ENCODE measurements at regions not wholly inside any gene's neighbourhood (a gene's known extent, or its start where the extent isn't known, plus 50 kb on each side); places are given as distances from the start of the nearest gene placed in this dataset.

- no peaks in the 10 kb centered on the region for H4K20me1 ChIP-seq (ENCODE audit: insufficient read depth)
- TF ChIP-seq, protein P1, sequence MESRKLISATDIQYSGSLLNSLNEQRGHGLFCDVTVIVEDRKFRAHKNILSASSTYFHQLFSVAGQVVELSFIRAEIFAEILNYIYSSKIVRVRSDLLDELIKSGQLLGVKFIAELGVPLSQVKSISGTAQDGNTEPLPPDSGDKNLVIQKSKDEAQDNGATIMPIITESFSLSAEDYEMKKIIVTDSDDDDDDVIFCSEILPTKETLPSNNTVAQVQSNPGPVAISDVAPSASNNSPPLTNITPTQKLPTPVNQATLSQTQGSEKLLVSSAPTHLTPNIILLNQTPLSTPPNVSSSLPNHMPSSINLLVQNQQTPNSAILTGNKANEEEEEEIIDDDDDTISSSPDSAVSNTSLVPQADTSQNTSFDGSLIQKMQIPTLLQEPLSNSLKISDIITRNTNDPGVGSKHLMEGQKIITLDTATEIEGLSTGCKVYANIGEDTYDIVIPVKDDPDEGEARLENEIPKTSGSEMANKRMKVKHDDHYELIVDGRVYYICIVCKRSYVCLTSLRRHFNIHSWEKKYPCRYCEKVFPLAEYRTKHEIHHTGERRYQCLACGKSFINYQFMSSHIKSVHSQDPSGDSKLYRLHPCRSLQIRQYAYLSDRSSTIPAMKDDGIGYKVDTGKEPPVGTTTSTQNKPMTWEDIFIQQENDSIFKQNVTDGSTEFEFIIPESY (IDR thresholded peaks at IDR 0.05; ENCODE audit: extremely low read depth, insufficient replicate concordance, low read length) = no peak
- TF ChIP-seq JUND (IDR thresholded peaks at IDR 0.05) (no peak), EZH2phosphoT487 (IDR thresholded peaks at IDR 0.05; ENCODE audit: borderline replicate concordance) (no peak), POLR2AphosphoS5 (IDR thresholded peaks at IDR 0.05; ENCODE audit: low read depth, low read length) (no peak)
- no TSS peak for BruUV-seq (replicated peaks)
- H3K36me3 ChIP-seq (ENCODE audit: control insufficient read depth in 1 of 2, insufficient read depth in 2 of 2, low read length in 2 of 2) = no peaks in the 10 kb centered on the region
- intact Hi-C loops (cut with micrococcal nuclease) = loop anchor here (10.0 kb wide), 1 partner anchor 318 kb away; the partner anchor contains the start of gene GLB1L2
- no peak overlapping the region for H3K27ac ChIP-seq (ENCODE audit: low read depth, low read length)
- no peak overlapping the region for H2AFZ ChIP-seq (ENCODE audit: low read depth, low read length, poor library complexity, severe bottlenecking)
- POLR2A ChIA-PET = no interaction called here
- peaks cover 7% of the 10 kb centered on the region for H3K27me3 ChIP-seq (ENCODE audit: insufficient read depth, low read length)
- H3K79me2 ChIP-seq (ENCODE audit: insufficient read depth, low read length) = no peaks in the 10 kb centered on the region
- H3K9ac ChIP-seq (ENCODE audit: low read length) = no peak overlapping the region
- no peaks in the 10 kb centered on the region for H3K9me3 ChIP-seq (ENCODE audit: control insufficient read depth in 1 of 2, insufficient read depth in 1 of 2, low read depth in 1 of 2, low read length in 2 of 2)
- no peak for ATAC-seq
- peaks cover 13 to 14% of the 10 kb centered on the region in 2 experiments; a peak in 3 of 4 replicates for H3K4me1 ChIP-seq (ENCODE audit: control insufficient read depth in 1 of 2, insufficient read depth in 2 of 2, low read length in 2 of 2)
- RAD21 ChIA-PET (ENCODE audit: low non-redundant PET in 1 of 2, low total read pairs in 2 of 2, uncharacterized antibody in 2 of 2, unreplicated experiment in 2 of 2) = no interaction called here
- no peak overlapping the region for H3K4me3 ChIP-seq (replicated peaks in 1 of 2; ENCODE audit: low read depth in 1 of 2, low read length in 2 of 2)
- CTCF ChIA-PET = no interaction called here
- no peak overlapping the region for H3K4me2 ChIP-seq (ENCODE audit: low read length)
- H3K9me2 ChIP-seq (ENCODE audit: insufficient read depth) = no peaks in the 10 kb centered on the region
- no peak for DNase-seq (ENCODE audit: low read depth, low spot score)
Observed at GRCh38 chr11:134652586-134653255, 240.7 kb upstream of the B3GAT1 start.

DNA sequence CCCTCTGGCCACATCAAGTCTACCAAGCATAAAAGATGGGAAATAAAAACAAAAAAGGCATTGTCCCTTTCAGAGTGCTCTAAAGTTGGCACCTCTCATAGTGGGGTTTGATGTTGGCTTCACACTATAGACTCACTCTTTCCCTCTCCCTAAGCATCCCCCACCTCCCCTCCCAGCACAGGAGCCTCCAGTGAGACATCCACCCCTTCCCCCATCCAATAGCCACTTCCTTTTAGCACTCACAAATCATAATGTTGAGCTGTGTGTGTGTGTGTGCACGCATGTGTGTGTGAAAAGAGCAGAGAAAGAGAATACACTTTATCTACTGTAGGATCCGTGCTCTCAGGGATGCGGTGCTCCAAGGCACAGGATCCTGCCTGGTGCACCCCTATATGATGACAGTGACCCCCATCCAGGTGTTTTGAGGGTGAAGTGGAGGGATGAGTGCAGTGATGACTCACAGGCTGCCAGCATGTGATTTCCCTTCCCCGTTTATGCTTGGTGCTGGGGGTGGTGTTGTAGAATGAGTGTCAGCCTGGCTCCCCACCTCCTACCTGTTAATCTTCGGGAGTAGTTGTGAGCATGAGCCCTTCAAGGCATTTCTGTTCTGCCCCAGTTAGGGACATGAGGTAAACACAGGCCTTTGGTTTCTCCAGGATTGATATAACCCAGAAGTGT lies 235.2 kb upstream of the B3GAT1 start:
- no peak overlapping the region for H2AFZ ChIP-seq (ENCODE audit: low read depth, low read length, poor library complexity, severe bottlenecking)
- peak; percentile 40 for ATAC-seq
- no peak for TF ChIP-seq FOSL1 (IDR thresholded peaks at IDR 0.05; ENCODE audit: low read depth)
- TF ChIP-seq RAD21 (IDR thresholded peaks at IDR 0.05; ENCODE audit: low read depth) = no peak
- TF ChIP-seq EGR1 (IDR thresholded peaks at IDR 0.05; ENCODE audit: low read depth) = no peak
- no peak for TF ChIP-seq POLR2A (IDR thresholded peaks at IDR 0.05; ENCODE audit: borderline replicate concordance, extremely low read depth, insufficient read depth, insufficient read length)
- no peak for TF ChIP-seq SIN3A (IDR thresholded peaks at IDR 0.05; ENCODE audit: low read depth)
- TF ChIP-seq JUND (IDR thresholded peaks at IDR 0.05) = no peak
- TF ChIP-seq TCF7L2 (IDR thresholded peaks at IDR 0.05; ENCODE audit: borderline replicate concordance, extremely low read depth, insufficient read depth, insufficient read length) = no peak
- no peak for TF ChIP-seq YY1 (IDR thresholded peaks at IDR 0.05; ENCODE audit: extremely low read depth, insufficient replicate concordance, low read depth, low read length)
- no peak for TF ChIP-seq CEBPB (IDR thresholded peaks at IDR 0.05; ENCODE audit: low read depth)
- TF ChIP-seq REST (IDR thresholded peaks at IDR 0.05; ENCODE audit: low read depth) = no peak
- no peak for TF ChIP-seq EZH2phosphoT487 (IDR thresholded peaks at IDR 0.05; ENCODE audit: borderline replicate concordance)
- no peak for TF ChIP-seq SRF (IDR thresholded peaks at IDR 0.05; ENCODE audit: low read depth)

More for the DNA sequence above, 235.2 kb upstream of the B3GAT1 start:
- no peak for DNase-seq (ENCODE audit: low read depth, low spot score)
- Histone ChIP-seq H3K4me2 (ENCODE audit: low read length) (0 out of 2 replicates have a peak overlapping the region, but pooled peaks have one; percentile 9), H3K4me1 (ENCODE audit: control insufficient read depth in 1 of 2, insufficient read depth in 2 of 2, low read length in 2 of 2) (peaks cover 3 to 6% of the 10 kb centered on the region in 2 experiments; a peak in 2 of 4 replicates), H3K9me3 (ENCODE audit: control insufficient read depth in 1 of 2, insufficient read depth in 1 of 2, low read depth in 1 of 2, low read length in 2 of 2) (no peaks in the 10 kb centered on the region), H3K27ac (ENCODE audit: low read depth, low read length) (no peak overlapping the region), H3K36me3 (ENCODE audit: control insufficient read depth in 1 of 2, insufficient read depth in 2 of 2, low read length in 2 of 2) (no peaks in the 10 kb centered on the region), H3K27me3 (ENCODE audit: insufficient read depth, low read length) (peaks cover 18% of the 10 kb centered on the region), H3K9me2 (ENCODE audit: insufficient read depth) (no peaks in the 10 kb centered on the region), H4K20me1 (ENCODE audit: insufficient read depth) (no peaks in the 10 kb centered on the region), H3K9ac (ENCODE audit: low read length) (no peak overlapping the region), H3K79me2 (ENCODE audit: insufficient read depth, low read length) (no peaks in the 10 kb centered on the region), H3K4me3 (replicated peaks in 1 of 2; ENCODE audit: low read depth in 1 of 2, low read length in 2 of 2) (no peak overlapping the region)
- intact Hi-C loops (cut with micrococcal nuclease) = no loop called here
- ChIA-PET CTCF (no interaction called here), RAD21 (ENCODE audit: low non-redundant PET in 1 of 2, low total read pairs in 2 of 2, uncharacterized antibody in 2 of 2, unreplicated experiment in 2 of 2) (no interaction called here), POLR2A (no interaction called here)
- no TSS peak for BruUV-seq (replicated peaks)

All from HCT116 (cell line).